HCT116 (cell line): ENCODE measurements at regions not wholly inside any gene's neighbourhood (a gene's known extent, or its start where the extent isn't known, plus 50 kb on each side); places are given as distances from the start of the nearest gene placed in this dataset.

Source experiments
- JUND ChIP-seq: IDR thresholded peaks from 2 replicates; pipeline ENCODE4 v1.6.1; 2012
- POLR2A ChIP-seq: IDR thresholded peaks from 2 replicates; pipeline ENCODE4 v1.7.0; 2011; ENCODE audit warnings: borderline replicate concordance; ENCODE audit not compliant: insufficient read depth, insufficient read length; ENCODE audit errors: extremely low read depth
- SRF ChIP-seq: IDR thresholded peaks from 2 replicates; pipeline ENCODE4 v1.6.1; 2012; ENCODE audit warnings: low read depth
- TCF7L2 ChIP-seq: IDR thresholded peaks from 2 replicates; pipeline ENCODE4 v1.7.0; 2011; ENCODE audit warnings: borderline replicate concordance, inconsistent platforms; ENCODE audit not compliant: insufficient read depth, insufficient read length; ENCODE audit errors: extremely low read depth
- ZNF274 ChIP-seq: fragments of 200-500 bp; sonication (Bioruptor generic); IDR thresholded peaks from 2 replicates; pipeline ENCODE4 v1.6.1; 2014; ENCODE audit warnings: mild to moderate bottlenecking, low read depth, low read length, inconsistent platforms
- TF ChIP-seq, protein P1 (sequence below), 3 experiments: fragments of 200-600 bp in 1 of 3; sonication (generic) in 1 of 3; IDR thresholded peaks in 2 of 3; conservative IDR thresholded peaks in 1 of 3; 2 replicates each; pipeline ENCODE4 v1.5.1; 2012 to 2017; ENCODE audit warnings: low read depth in 2 of 3, low read length in 2 of 3, antibody characterized with exemption in 1 of 3, borderline replicate concordance in 1 of 3, control low read depth in 1 of 3, mild to moderate bottlenecking in 1 of 3, mixed read lengths in 1 of 3, mixed run types in 1 of 3, moderate library complexity in 1 of 3; ENCODE audit not compliant: insufficient read depth in 1 of 3
- TF ChIP-seq, protein P2 (sequence below): IDR thresholded peaks from 2 replicates; pipeline ENCODE4 v1.6.1; 2012; ENCODE audit warnings: low read depth

DNA sequence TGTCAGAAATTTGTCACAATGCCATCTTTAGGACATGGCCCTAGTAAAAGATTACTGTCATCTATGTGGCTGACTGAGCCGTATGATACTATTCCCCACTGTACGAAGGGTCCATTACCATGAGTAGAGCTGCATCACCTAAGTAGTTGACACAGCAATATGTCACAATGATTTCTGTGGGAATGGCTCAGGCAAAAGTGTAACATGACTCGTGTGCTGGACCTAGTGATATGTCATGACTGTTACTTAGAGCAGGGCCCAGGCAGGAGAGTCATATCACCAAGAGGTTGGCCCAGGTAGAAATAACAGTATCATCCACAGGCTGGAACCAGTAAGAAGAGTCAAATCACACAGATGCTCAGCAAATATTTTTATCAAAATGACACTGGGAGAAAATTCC is 1051.8 kb upstream of the AMELY start:
- TF ChIP-seq SRF = no peak
- no peak for TF ChIP-seq JUND
- TF ChIP-seq, protein P1, sequence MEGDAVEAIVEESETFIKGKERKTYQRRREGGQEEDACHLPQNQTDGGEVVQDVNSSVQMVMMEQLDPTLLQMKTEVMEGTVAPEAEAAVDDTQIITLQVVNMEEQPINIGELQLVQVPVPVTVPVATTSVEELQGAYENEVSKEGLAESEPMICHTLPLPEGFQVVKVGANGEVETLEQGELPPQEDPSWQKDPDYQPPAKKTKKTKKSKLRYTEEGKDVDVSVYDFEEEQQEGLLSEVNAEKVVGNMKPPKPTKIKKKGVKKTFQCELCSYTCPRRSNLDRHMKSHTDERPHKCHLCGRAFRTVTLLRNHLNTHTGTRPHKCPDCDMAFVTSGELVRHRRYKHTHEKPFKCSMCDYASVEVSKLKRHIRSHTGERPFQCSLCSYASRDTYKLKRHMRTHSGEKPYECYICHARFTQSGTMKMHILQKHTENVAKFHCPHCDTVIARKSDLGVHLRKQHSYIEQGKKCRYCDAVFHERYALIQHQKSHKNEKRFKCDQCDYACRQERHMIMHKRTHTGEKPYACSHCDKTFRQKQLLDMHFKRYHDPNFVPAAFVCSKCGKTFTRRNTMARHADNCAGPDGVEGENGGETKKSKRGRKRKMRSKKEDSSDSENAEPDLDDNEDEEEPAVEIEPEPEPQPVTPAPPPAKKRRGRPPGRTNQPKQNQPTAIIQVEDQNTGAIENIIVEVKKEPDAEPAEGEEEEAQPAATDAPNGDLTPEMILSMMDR (IDR thresholded peaks at IDR 0.05 in 2 of 3, conservative IDR thresholded peaks at IDR 0.05 in 1 of 3; ENCODE audit: borderline replicate concordance in 1 of 3, insufficient read depth in 1 of 3, low read depth in 2 of 3, low read length in 2 of 3) = no peak
- TF ChIP-seq, protein P2, sequence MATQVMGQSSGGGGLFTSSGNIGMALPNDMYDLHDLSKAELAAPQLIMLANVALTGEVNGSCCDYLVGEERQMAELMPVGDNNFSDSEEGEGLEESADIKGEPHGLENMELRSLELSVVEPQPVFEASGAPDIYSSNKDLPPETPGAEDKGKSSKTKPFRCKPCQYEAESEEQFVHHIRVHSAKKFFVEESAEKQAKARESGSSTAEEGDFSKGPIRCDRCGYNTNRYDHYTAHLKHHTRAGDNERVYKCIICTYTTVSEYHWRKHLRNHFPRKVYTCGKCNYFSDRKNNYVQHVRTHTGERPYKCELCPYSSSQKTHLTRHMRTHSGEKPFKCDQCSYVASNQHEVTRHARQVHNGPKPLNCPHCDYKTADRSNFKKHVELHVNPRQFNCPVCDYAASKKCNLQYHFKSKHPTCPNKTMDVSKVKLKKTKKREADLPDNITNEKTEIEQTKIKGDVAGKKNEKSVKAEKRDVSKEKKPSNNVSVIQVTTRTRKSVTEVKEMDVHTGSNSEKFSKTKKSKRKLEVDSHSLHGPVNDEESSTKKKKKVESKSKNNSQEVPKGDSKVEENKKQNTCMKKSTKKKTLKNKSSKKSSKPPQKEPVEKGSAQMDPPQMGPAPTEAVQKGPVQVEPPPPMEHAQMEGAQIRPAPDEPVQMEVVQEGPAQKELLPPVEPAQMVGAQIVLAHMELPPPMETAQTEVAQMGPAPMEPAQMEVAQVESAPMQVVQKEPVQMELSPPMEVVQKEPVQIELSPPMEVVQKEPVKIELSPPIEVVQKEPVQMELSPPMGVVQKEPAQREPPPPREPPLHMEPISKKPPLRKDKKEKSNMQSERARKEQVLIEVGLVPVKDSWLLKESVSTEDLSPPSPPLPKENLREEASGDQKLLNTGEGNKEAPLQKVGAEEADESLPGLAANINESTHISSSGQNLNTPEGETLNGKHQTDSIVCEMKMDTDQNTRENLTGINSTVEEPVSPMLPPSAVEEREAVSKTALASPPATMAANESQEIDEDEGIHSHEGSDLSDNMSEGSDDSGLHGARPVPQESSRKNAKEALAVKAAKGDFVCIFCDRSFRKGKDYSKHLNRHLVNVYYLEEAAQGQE = no peak
- TF ChIP-seq TCF7L2 = no peak
- TF ChIP-seq ZNF274 = no peak
- no peak for TF ChIP-seq POLR2A
